GM12878 (cell line): ENCODE measurements at regions not wholly inside any gene's neighbourhood (a gene's known extent, or its start where the extent isn't known, plus 50 kb on each side); places are given as distances from the start of the nearest gene placed in this dataset.

Source experiments
- ATAC-seq: fragments of 200-7000 bp; cut with Tn5 transposase; 3 replicates; pipeline ENCODE4 v1.9.1; 2020; ENCODE audit warnings: mild to moderate bottlenecking, moderate library complexity
- BruUV-seq: library from RNA; stranded (reverse); fragments of 400-500 nt; replicated peaks from 2 replicates; lab custom pipeline; 2021; lab: Mats Ljungman, UMichigan
- CTCF ChIA-PET: fragments of 300-600 bp; sonication (Branson Sonifier 250); formaldehyde crosslinking; extraction: SDS; loops from one replicate; lab custom pipeline; 2021; ENCODE audit warnings: inconsistent platforms; lab: Yijun Ruan, JAX
- POLR2A ChIA-PET: fragments of 350-600 bp; formaldehyde crosslinking; extraction: SDS; loops from one replicate; lab custom pipeline; 2021; ENCODE audit warnings: inconsistent platforms; lab: Charles Lee
- RAD21 ChIA-PET: fragments of 300-600 bp; sonication (Branson Sonifier 250); formaldehyde crosslinking; loops from one replicate; lab custom pipeline; 2023; ENCODE audit warnings: antibody characterized with exemption; ENCODE audit not compliant: unreplicated experiment; lab: Charles Lee
- SMC1A ChIA-PET: fragments of 300-600 bp; sonication (Branson Sonifier 250); formaldehyde crosslinking; loops from one replicate; lab custom pipeline; 2023; ENCODE audit not compliant: unreplicated experiment, uncharacterized antibody; lab: Charles Lee
- DNase-seq: peaks from one replicate; pipeline ENCODE4 v3.0.0-alpha.2; 2011; ENCODE audit warnings: low read depth, low spot score
- FAIRE-seq: peaks from 3 replicates; lab custom pipeline; 2011; peaks lifted over from hg19 to GRCh38; lab: Jason Lieb, UNC
- H2AFZ ChIP-seq: 2 replicates; pipeline ENCODE4 v1.6.0; 2011; ENCODE audit warnings: low read depth, low read length, control low read depth; ENCODE audit not compliant: control insufficient read depth
- H3K27ac ChIP-seq: 2 replicates; pipeline ENCODE4 v1.5.1; 2011; ENCODE audit warnings: control low read depth; ENCODE audit not compliant: control insufficient read depth, insufficient read depth
- H3K27me3 ChIP-seq, 2 experiments: replicated peaks in 1 of 2; 2 replicates each; pipeline versions ENCODE4 v1.6.0 to v1.6.1; 2011; ENCODE audit warnings: low read length in 1 of 2; ENCODE audit not compliant: control insufficient read depth in 2 of 2, insufficient read depth in 2 of 2
- H3K36me3 ChIP-seq, 2 experiments: 2 replicates each; pipeline ENCODE4 v1.5.1; 2011; ENCODE audit warnings: low read length in 1 of 2; ENCODE audit not compliant: control insufficient read depth in 2 of 2, insufficient read depth in 2 of 2
- H3K4me1 ChIP-seq: 2 replicates; pipeline ENCODE4 v1.6.1; 2011; ENCODE audit warnings: mild to moderate bottlenecking, low read length, moderate library complexity, mixed read lengths; ENCODE audit not compliant: control insufficient read depth, insufficient read depth
- H3K4me2 ChIP-seq: 2 replicates; pipeline ENCODE4 v1.6.0; 2011; ENCODE audit warnings: control low read depth; ENCODE audit not compliant: control insufficient read depth, insufficient read depth
- H3K4me3 ChIP-seq: fragments of 200-600 bp; sonication (generic); 2 replicates; pipeline ENCODE4 v1.5.1; 2016
- H3K79me2 ChIP-seq: 2 replicates; pipeline ENCODE4 v1.6.0; 2011; ENCODE audit warnings: low read length; ENCODE audit not compliant: control insufficient read depth, insufficient read depth
- H3K9ac ChIP-seq: 2 replicates; pipeline ENCODE4 v1.8.0; 2011; ENCODE audit warnings: low read length, control low read depth, mixed read lengths; ENCODE audit not compliant: control insufficient read depth, insufficient read depth
- H3K9me3 ChIP-seq: replicated peaks from 3 replicates; pipeline ENCODE4 v1.5.1; 2011; ENCODE audit warnings: mild to moderate bottlenecking, low read length; ENCODE audit not compliant: control insufficient read depth, insufficient read depth
- H4K20me1 ChIP-seq: 2 replicates; pipeline ENCODE4 v1.6.0; 2011; ENCODE audit not compliant: control insufficient read depth, insufficient read depth
- CHD1 ChIP-seq: IDR thresholded peaks from 2 replicates; pipeline ENCODE4 v1.6.1; 2012; ENCODE audit warnings: low read depth, low read length, improper control_type of control experiment
- GATAD2B ChIP-seq: fragments of 450-650 bp; conservative IDR thresholded peaks from 2 replicates; pipeline ENCODE4 v1.6.1; 2017; ENCODE audit warnings: low read depth, mild to moderate bottlenecking, moderate library complexity
- JUND ChIP-seq: IDR thresholded peaks from 2 replicates; pipeline ENCODE4 v1.6.1; 2012; ENCODE audit warnings: low read depth, mild to moderate bottlenecking, low read length, improper control_type of control experiment, moderate library complexity
- NFYA ChIP-seq: IDR thresholded peaks from 2 replicates; pipeline ENCODE4 v1.6.1; 2011; ENCODE audit warnings: low read depth, mild to moderate bottlenecking, low read length, improper control_type of control experiment, borderline replicate concordance
- RAD21 ChIP-seq: IDR thresholded peaks from 2 replicates; pipeline ENCODE4 v1.6.1; 2011; ENCODE audit warnings: mild to moderate bottlenecking, low read depth, low read length, moderate library complexity; ENCODE audit not compliant: insufficient read depth
- RB1 ChIP-seq: fragments of 450-650 bp; formaldehyde crosslinking; IDR thresholded peaks from 2 replicates; pipeline ENCODE4 v1.6.1; 2017; ENCODE audit warnings: mild to moderate bottlenecking, borderline replicate concordance
- SIN3A ChIP-seq: IDR thresholded peaks from 2 replicates; pipeline ENCODE4 v1.6.1; 2012; ENCODE audit warnings: low read depth, low read length, improper control_type of control experiment
- TCF12 ChIP-seq: IDR thresholded peaks from 2 replicates; pipeline ENCODE4 v1.6.1; 2011; ENCODE audit warnings: low read depth, mild to moderate bottlenecking, low read length
- ZZZ3 ChIP-seq: IDR thresholded peaks from 2 replicates; pipeline ENCODE4 v1.6.1; 2011; ENCODE audit warnings: low read depth; ENCODE audit not compliant: control insufficient read depth, insufficient read length
- WGBS: methylation state at CpG from one replicate; pipeline ENCODE4 v1.1.6; 2016; ENCODE audit warnings: low lambda C conversion rate; ENCODE audit not compliant: insufficient replicate concordance, insufficient coverage; ENCODE audit errors: missing lambda C conversion rate; 5-methylcytosine and 5-hydroxymethylcytosine counted together
- in situ Hi-C: fragments of 300-500 bp; cut with MboI; formaldehyde crosslinking; loops from 9 replicates; pipeline ENCODE4 v1.14.3; 2018; ENCODE audit warnings: mixed read lengths
- intact Hi-C: fragments of 100-400 bp; cut with micrococcal nuclease; formaldehyde crosslinking; loops from one replicate; pipeline ENCODE4 v1.14.2; 2022; ENCODE audit not compliant: unreplicated experiment
- TF ChIP-seq, protein P1 (sequence below), 3 experiments: IDR thresholded peaks in 2 of 3; conservative IDR thresholded peaks in 1 of 3; 2 replicates each; pipeline ENCODE4 v1.5.1; 2011; ENCODE audit warnings: low read depth in 3 of 3, low read length in 3 of 3, mild to moderate bottlenecking in 3 of 3, control low read depth in 2 of 3, moderate library complexity in 2 of 3, inconsistent platforms in 1 of 3, mixed read lengths in 1 of 3; ENCODE audit not compliant: control insufficient read depth in 2 of 3, insufficient read depth in 1 of 3; ENCODE audit errors: extremely low read depth in 1 of 3

DNA sequence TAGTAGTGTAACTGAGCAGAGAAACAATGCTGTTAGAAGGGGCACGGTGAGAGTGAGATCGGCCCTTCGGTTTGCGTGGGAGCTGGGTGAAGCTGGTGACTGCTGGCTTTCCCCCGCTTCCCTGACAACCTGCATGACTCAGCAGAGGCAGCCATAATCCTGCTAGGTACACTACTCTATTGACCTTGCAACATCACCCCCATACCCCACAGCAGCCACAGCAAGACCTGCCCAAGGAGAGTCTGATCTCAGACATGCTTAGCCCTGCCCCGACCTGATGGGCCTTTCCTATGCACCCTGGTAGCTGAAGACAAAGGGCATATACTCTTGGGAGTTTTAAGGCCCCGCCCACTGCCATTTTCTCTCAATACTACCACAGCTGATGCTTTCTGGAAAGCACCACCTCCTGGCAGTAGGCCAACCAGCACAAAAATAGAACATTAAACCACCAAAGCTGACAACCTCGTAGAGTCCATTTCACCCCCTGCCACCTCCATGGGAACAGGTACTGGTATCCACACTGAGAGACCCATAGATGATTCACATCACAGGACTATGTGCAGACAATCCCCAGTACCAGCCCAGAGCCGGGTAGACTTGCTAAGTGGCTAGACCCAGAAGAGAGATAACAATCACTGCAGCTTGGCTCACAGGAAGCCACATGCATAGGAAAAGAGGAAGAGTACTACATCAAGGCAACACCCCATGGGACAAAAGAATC, 75.9 kb upstream of the RGS6 start (continued):
- TF ChIP-seq JUND, result no peak
- TF ChIP-seq RAD21, result no peak
- peak; percentile 43; the same call in 1 of the 2 replicates for TF ChIP-seq RB1
- TF ChIP-seq TCF12, result no peak
- TF ChIP-seq GATAD2B, result peak; percentile 48; the same call in 1 of the 2 replicates
- no peak for TF ChIP-seq SIN3A
- no peak for TF ChIP-seq ZZZ3
- TF ChIP-seq CHD1, result no peak

DNA sequence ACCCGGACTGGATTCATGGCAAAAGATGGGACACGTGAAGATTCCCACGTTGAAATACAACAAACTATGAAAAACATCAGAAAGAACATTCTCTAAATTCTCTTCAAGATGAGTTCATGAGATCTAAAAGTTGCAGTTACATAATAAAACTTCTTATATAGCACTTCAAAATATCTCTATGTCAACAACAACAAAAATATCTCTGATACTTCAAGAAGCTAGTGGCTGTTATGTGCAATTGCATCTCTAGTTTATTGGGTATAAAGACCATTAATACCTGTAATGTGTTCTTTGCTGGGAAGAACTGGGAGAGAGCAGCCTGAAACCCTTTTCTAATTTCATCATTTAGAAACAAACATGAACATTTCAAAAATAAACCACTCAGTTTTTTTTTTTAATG, 69.2 kb upstream of the RGS6 start:
- ChIA-PET POLR2A (interaction anchor here (1.2 kb wide), 1 partner anchor 8 kb away, joined by 3 read pairs; no protein-coding TSS in a partner anchor), SMC1A (interaction anchor here (0.9 kb wide), 1 partner anchor 8 kb away, joined by 3 read pairs; no protein-coding TSS in a partner anchor), CTCF (no interaction called here), RAD21 (no interaction called here)
- Histone ChIP-seq H3K27me3 (no peaks in the 10 kb centered on the region), H3K9ac (no peak overlapping the region), H3K4me1 (no peaks in the 10 kb centered on the region), H3K9me3 (no peaks in the 10 kb centered on the region), H2AFZ (no peak overlapping the region), H3K27ac (no peak overlapping the region), H3K79me2 (no peaks in the 10 kb centered on the region), H4K20me1 (no peaks in the 10 kb centered on the region), H3K4me2 (no peak overlapping the region), H3K4me3 (no peak overlapping the region), H3K36me3 (no peaks in the 10 kb centered on the region)
- WGBS, result 37% methylated on average over 3 of the region's 3 CpGs
- ATAC-seq (no peak), FAIRE-seq (no peak), DNase-seq (no peak)
- TF ChIP-seq, protein P1, sequence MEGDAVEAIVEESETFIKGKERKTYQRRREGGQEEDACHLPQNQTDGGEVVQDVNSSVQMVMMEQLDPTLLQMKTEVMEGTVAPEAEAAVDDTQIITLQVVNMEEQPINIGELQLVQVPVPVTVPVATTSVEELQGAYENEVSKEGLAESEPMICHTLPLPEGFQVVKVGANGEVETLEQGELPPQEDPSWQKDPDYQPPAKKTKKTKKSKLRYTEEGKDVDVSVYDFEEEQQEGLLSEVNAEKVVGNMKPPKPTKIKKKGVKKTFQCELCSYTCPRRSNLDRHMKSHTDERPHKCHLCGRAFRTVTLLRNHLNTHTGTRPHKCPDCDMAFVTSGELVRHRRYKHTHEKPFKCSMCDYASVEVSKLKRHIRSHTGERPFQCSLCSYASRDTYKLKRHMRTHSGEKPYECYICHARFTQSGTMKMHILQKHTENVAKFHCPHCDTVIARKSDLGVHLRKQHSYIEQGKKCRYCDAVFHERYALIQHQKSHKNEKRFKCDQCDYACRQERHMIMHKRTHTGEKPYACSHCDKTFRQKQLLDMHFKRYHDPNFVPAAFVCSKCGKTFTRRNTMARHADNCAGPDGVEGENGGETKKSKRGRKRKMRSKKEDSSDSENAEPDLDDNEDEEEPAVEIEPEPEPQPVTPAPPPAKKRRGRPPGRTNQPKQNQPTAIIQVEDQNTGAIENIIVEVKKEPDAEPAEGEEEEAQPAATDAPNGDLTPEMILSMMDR (IDR thresholded peaks at IDR 0.05 in 2 of 3, conservative IDR thresholded peaks at IDR 0.05 in 1 of 3; ENCODE audit: control insufficient read depth in 2 of 3, extremely low read depth in 1 of 3, insufficient read depth in 1 of 3, low read depth in 3 of 3, low read length in 3 of 3), result 0 out of 6 replicates have a peak, but pooled peaks of 1 of the 3 experiments have one; percentile 16
- no peak for TF ChIP-seq NFYA
- in situ Hi-C loops (no loop called here), intact Hi-C loops (no loop called here)
- BruUV-seq, result no TSS peak
